B cell (primary cell): ENCODE measurements at regions not wholly inside any gene's neighbourhood (a gene's known extent, or its start where the extent isn't known, plus 50 kb on each side); places are given as distances from the start of the nearest gene placed in this dataset.

ENCODE experiments used
- ATAC-seq: fragments of 200-7000 bp; cut with Tn5 transposase; one replicate; pipeline ENCODE4 v1.10.0; 2021; ENCODE audit warnings: low read depth, mild to moderate bottlenecking, moderate number of reproducible peaks, moderate library complexity
- CTCF ChIA-PET: fragments of 350-600 bp; sonication (Branson Sonifier 250); formaldehyde crosslinking; loops from one replicate; lab custom pipeline; 2021; ENCODE audit warnings: antibody characterized with exemption, inconsistent platforms; lab: Charles Lee
- POLR2A ChIA-PET: fragments of 350-600 bp; sonication (Branson Sonifier 250); formaldehyde crosslinking; loops from one replicate; lab custom pipeline; 2021; ENCODE audit warnings: antibody characterized with exemption; lab: Charles Lee
- DNase-seq: peaks from one replicate; pipeline ENCODE4 v3.0.0; 2013
- H2AFZ ChIP-seq: 2 replicates; pipeline ENCODE4 v1.6.1; 2012; ENCODE audit warnings: mild to moderate bottlenecking, low read depth, low read length; ENCODE audit not compliant: insufficient read depth, poor library complexity, severe bottlenecking
- H3K27ac ChIP-seq, 2 donors: 1 replicate in 1 of 2; 2 replicates in 1 of 2; pipeline ENCODE4 v1.5.1; 2012 to 2013; ENCODE audit warnings: low read length in 2 of 2, mild to moderate bottlenecking in 2 of 2, moderate library complexity in 1 of 2
- H3K27me3 ChIP-seq, 4 experiments: fragments of 200-600 bp in 1 of 4; sonication (generic) in 1 of 4; replicated peaks in 1 of 4; 1 replicate in 2 of 4; 2 replicates in 2 of 4; pipeline versions ENCODE4 v1.6.1 to v1.7.0; 2013 to 2016; ENCODE audit warnings: low read length in 3 of 4, mild to moderate bottlenecking in 2 of 4, mixed read lengths in 1 of 4, moderate library complexity in 1 of 4; ENCODE audit not compliant: insufficient read depth in 4 of 4, control insufficient read depth in 3 of 4; ENCODE audit errors: control extremely low read depth in 1 of 4
- H3K36me3 ChIP-seq, 2 experiments: replicated peaks in 1 of 2; 1 replicate in 1 of 2; 2 replicates in 1 of 2; pipeline versions ENCODE4 v1.6.1 to v1.7.1; 2013; ENCODE audit warnings: low read length in 1 of 2; ENCODE audit not compliant: insufficient read depth in 2 of 2, control insufficient read depth in 1 of 2; ENCODE audit errors: control extremely low read depth in 1 of 2, extremely low read depth in 1 of 2
- H3K4me1 ChIP-seq, 2 donors: fragments of 200-600 bp in 1 of 2; sonication (generic) in 1 of 2; 1 replicate in 1 of 2; 2 replicates in 1 of 2; pipeline versions ENCODE4 v1.5.1 to v1.6.1; 2013 to 2017; ENCODE audit warnings: low read length in 2 of 2; ENCODE audit not compliant: control insufficient read depth in 2 of 2, insufficient read depth in 2 of 2
- H3K4me2 ChIP-seq: replicated peaks from 2 replicates; pipeline ENCODE3; 2012; ENCODE audit warnings: mild to moderate bottlenecking, low read depth, low read length; ENCODE audit not compliant: poor library complexity, severe bottlenecking
- H3K4me3 ChIP-seq, 5 experiments: fragments of 200-600 bp in 1 of 5; sonication (generic) in 1 of 5; 1 replicate in 3 of 5; 2 replicates in 2 of 5; pipeline versions ENCODE4 v1.5.1 to v1.7.0; 2011 to 2016; ENCODE audit warnings: low read length in 4 of 5, mild to moderate bottlenecking in 4 of 5, low read depth in 2 of 5, control low read depth in 1 of 5, moderate library complexity in 1 of 5; ENCODE audit not compliant: insufficient read depth in 1 of 5; ENCODE audit errors: control extremely low read depth in 1 of 5, extremely low read depth in 1 of 5
- H3K79me2 ChIP-seq: fragments of 200-600 bp; sonication (generic); one replicate; pipeline ENCODE4 v1.6.0; 2016; ENCODE audit warnings: low read length; ENCODE audit not compliant: control insufficient read depth, insufficient read depth
- H3K9ac ChIP-seq: fragments of 200-600 bp; sonication (generic); 2 replicates; pipeline ENCODE4 v1.6.1; 2017; ENCODE audit warnings: mild to moderate bottlenecking, low read length, moderate library complexity
- H3K9me3 ChIP-seq, 3 donors: one replicate each; pipeline versions ENCODE4 v1.6.1 to v1.7.1; 2013; ENCODE audit warnings: low read length in 2 of 3; ENCODE audit not compliant: control insufficient read depth in 2 of 3, insufficient read depth in 1 of 3; ENCODE audit errors: control extremely low read depth in 1 of 3
- H4K20me1 ChIP-seq: 2 replicates; pipeline ENCODE4 v1.6.0; 2012; ENCODE audit warnings: mild to moderate bottlenecking, low read length; ENCODE audit not compliant: insufficient read depth, control insufficient read depth, poor library complexity, severe bottlenecking
- H3K27ac Mint-ChIP-seq: one replicate; pipeline ENCODE4 v1.8.0; 2021; ENCODE audit warnings: mixed read lengths
- H3K27me3 Mint-ChIP-seq: one replicate; pipeline ENCODE4 v1.8.0; 2021; ENCODE audit warnings: mixed read lengths
- H3K4me1 Mint-ChIP-seq: one replicate; pipeline ENCODE4 v1.8.0; 2021; ENCODE audit warnings: mixed read lengths
- H3K4me3 Mint-ChIP-seq: one replicate; pipeline ENCODE4 v1.8.0; 2021; ENCODE audit warnings: mixed read lengths
- H3K9me3 Mint-ChIP-seq: one replicate; pipeline ENCODE4 v1.8.0; 2022; ENCODE audit warnings: mixed read lengths; ENCODE audit not compliant: insufficient read depth
- EZH2 ChIP-seq: IDR thresholded peaks from 2 replicates; pipeline ENCODE4 v1.6.1; 2012; ENCODE audit warnings: borderline replicate concordance, low read depth, mild to moderate bottlenecking, moderate library complexity, low read length; ENCODE audit not compliant: insufficient read depth, poor library complexity, severe bottlenecking
- WGBS: methylation state at CpG from one replicate; pipeline ENCODE4 v1.1.5; 2013; ENCODE audit warnings: missing lambda C conversion rate; ENCODE audit not compliant: insufficient coverage; 5-methylcytosine and 5-hydroxymethylcytosine counted together
- intact Hi-C: fragments of 100-400 bp; cut with micrococcal nuclease; formaldehyde crosslinking; loops from one replicate; pipeline ENCODE4 v1.10.0; 2022
- TF ChIP-seq, protein P1 (sequence below): fragments of 200-600 bp; IDR thresholded peaks from one replicate; pipeline ENCODE4 v1.8.0; 2022; ENCODE audit warnings: antibody characterized with exemption, mild to moderate bottlenecking

DNA sequence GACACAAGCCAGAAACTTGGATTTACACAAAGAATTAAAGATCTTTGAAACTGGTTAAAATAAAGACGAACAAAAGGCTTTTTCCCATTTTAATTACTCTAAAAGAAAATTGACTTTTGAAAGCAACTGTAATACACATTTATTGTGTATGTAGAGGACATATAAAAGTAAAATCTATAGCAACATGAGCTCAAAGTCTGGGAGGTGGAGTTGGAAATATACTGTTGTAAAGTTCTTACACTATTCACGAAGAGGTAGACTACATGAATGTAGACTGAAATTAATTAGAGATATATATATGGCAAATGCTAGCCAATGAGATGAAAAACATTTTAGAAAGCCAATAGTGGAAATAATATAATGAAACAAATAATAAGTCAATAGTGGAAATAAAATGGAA is 251.0 kb downstream of the AHR start:
- no peak for DNase-seq
- H3K27ac Mint-ChIP-seq = no peak overlapping the region
- H3K27me3 ChIP-seq = no peaks in the 10 kb centered on the region
- no peak overlapping the region for H3K4me3 Mint-ChIP-seq
- H3K9ac ChIP-seq = no peak overlapping the region
- H2AFZ ChIP-seq = no peak overlapping the region
- H4K20me1 ChIP-seq = no peaks in the 10 kb centered on the region
- H3K4me1 ChIP-seq = no peaks in the 10 kb centered on the region
- H3K4me1 Mint-ChIP-seq = peaks cover 2% of the 10 kb centered on the region
- H3K79me2 ChIP-seq = no peaks in the 10 kb centered on the region
- H3K4me3 ChIP-seq = no peak overlapping the region
- H3K9me3 ChIP-seq = no peaks in the 10 kb centered on the region
- CTCF ChIA-PET = no interaction called here
- POLR2A ChIA-PET = no interaction called here
- no CpG with 5 or more reads among the region's 2 CpGs for WGBS
- H3K27me3 Mint-ChIP-seq = peaks cover 3% of the 10 kb centered on the region
- ATAC-seq = no peak
- no peaks in the 10 kb centered on the region for H3K36me3 ChIP-seq
- intact Hi-C loops = no loop called here
- H3K27ac ChIP-seq = no peak overlapping the region
- H3K4me2 ChIP-seq = no peak overlapping the region
- TF ChIP-seq, protein P1, sequence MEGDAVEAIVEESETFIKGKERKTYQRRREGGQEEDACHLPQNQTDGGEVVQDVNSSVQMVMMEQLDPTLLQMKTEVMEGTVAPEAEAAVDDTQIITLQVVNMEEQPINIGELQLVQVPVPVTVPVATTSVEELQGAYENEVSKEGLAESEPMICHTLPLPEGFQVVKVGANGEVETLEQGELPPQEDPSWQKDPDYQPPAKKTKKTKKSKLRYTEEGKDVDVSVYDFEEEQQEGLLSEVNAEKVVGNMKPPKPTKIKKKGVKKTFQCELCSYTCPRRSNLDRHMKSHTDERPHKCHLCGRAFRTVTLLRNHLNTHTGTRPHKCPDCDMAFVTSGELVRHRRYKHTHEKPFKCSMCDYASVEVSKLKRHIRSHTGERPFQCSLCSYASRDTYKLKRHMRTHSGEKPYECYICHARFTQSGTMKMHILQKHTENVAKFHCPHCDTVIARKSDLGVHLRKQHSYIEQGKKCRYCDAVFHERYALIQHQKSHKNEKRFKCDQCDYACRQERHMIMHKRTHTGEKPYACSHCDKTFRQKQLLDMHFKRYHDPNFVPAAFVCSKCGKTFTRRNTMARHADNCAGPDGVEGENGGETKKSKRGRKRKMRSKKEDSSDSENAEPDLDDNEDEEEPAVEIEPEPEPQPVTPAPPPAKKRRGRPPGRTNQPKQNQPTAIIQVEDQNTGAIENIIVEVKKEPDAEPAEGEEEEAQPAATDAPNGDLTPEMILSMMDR = no peak
- TF ChIP-seq EZH2 = no peak
- no peaks in the 10 kb centered on the region for H3K9me3 Mint-ChIP-seq

GRCh38 chr7:17552373-17552772 is 253.9 kb downstream of the AHR start:
- ChIA-PET CTCF (no interaction called here), POLR2A (no interaction called here)
- no peak overlapping the region for H3K27ac ChIP-seq
- no peak overlapping the region for H3K4me2 ChIP-seq
- H3K27ac Mint-ChIP-seq = no peak overlapping the region
- no peak for TF ChIP-seq EZH2
- TF ChIP-seq, protein P1 = no peak
- H3K36me3 ChIP-seq = no peaks in the 10 kb centered on the region
- no peaks in the 10 kb centered on the region for H3K27me3 ChIP-seq
- no peaks in the 10 kb centered on the region for H3K4me1 ChIP-seq
- no peak for ATAC-seq
- intact Hi-C loops = no loop called here
- H3K9me3 Mint-ChIP-seq = no peaks in the 10 kb centered on the region
- no peak for DNase-seq
- peaks cover 6% of the 10 kb centered on the region for H3K4me1 Mint-ChIP-seq
- H3K79me2 ChIP-seq = no peaks in the 10 kb centered on the region
- H3K27me3 Mint-ChIP-seq = no peaks in the 10 kb centered on the region
- no peaks in the 10 kb centered on the region for H4K20me1 ChIP-seq
- no peak overlapping the region for H3K4me3 ChIP-seq
- WGBS = 90% methylated on average over 3 of the region's 6 CpGs
- no peak overlapping the region for H3K4me3 Mint-ChIP-seq
- no peak overlapping the region for H3K9ac ChIP-seq
- H2AFZ ChIP-seq = no peak overlapping the region
- no peaks in the 10 kb centered on the region for H3K9me3 ChIP-seq
